Sigmoid colon (tissue), 4 donors: ENCODE measurements at regions not wholly inside any gene's neighbourhood (a gene's known extent, or its start where the extent isn't known, plus 50 kb on each side); places are given as distances from the start of the nearest gene placed in this dataset.

Source experiments
- POLR2A ChIP-seq, 2 donors: fragments of 450-650 bp; IDR thresholded peaks; one replicate each; pipeline ENCODE4 v1.6.1; 2016; ENCODE audit warnings: antibody characterized with exemption in 2 of 2, mild to moderate bottlenecking in 2 of 2, moderate library complexity in 2 of 2
- POLR2AphosphoS5 ChIP-seq, 4 donors: sonication (generic); formaldehyde crosslinking; IDR thresholded peaks; one replicate each; pipeline ENCODE4 v1.6.1; 2017; ENCODE audit warnings: antibody characterized with exemption in 4 of 4
- TF ChIP-seq, protein P1 (sequence below), 4 experiments: fragments of 450-650 bp in 3 of 4; fragments of 200-600 bp in 1 of 4; IDR thresholded peaks; one replicate each; pipeline ENCODE4 v1.5.1; 2016 to 2019; ENCODE audit warnings: antibody characterized with exemption in 4 of 4, mild to moderate bottlenecking in 3 of 4, moderate library complexity in 2 of 4

DNA sequence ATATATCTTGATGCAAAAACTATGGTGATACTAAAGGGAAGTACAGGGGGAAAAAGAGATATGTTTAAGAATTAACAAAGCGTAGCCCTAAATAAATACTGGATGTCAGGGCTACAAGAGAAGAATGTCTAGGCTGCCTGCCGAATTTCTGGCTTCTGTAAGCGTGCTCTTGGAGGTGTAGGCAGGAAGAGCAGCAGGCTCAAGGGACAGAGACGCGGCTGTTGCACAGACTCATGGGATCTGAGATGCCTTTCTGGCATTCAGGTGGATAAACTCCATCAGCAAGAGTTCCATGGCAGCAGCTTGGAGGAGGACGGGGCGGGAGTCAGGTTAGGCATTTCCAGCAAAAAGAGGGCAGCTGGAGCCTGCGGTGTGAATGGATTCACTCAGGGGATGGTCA is 123.2 kb upstream of the TWIST2 start:
- TF ChIP-seq, protein P1, sequence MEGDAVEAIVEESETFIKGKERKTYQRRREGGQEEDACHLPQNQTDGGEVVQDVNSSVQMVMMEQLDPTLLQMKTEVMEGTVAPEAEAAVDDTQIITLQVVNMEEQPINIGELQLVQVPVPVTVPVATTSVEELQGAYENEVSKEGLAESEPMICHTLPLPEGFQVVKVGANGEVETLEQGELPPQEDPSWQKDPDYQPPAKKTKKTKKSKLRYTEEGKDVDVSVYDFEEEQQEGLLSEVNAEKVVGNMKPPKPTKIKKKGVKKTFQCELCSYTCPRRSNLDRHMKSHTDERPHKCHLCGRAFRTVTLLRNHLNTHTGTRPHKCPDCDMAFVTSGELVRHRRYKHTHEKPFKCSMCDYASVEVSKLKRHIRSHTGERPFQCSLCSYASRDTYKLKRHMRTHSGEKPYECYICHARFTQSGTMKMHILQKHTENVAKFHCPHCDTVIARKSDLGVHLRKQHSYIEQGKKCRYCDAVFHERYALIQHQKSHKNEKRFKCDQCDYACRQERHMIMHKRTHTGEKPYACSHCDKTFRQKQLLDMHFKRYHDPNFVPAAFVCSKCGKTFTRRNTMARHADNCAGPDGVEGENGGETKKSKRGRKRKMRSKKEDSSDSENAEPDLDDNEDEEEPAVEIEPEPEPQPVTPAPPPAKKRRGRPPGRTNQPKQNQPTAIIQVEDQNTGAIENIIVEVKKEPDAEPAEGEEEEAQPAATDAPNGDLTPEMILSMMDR (IDR thresholded peaks at IDR 0.05), result no peak
- TF ChIP-seq POLR2A (IDR thresholded peaks at IDR 0.05) (no peak), POLR2AphosphoS5 (IDR thresholded peaks at IDR 0.05) (peak in 3 of 4 donors; percentile 58 to 75 (median 60))
